OCI-LY1 (cell line): ENCODE measurements at regions not wholly inside any gene's neighbourhood (a gene's known extent, or its start where the extent isn't known, plus 50 kb on each side); places are given as distances from the start of the nearest gene placed in this dataset.

Experiments used
- CTCF ChIP-seq: fragments of 200-600 bp; sonication (generic), shearing (Covaris generic); IDR thresholded peaks from 2 replicates; pipeline ENCODE4 v1.5.1; 2017; ENCODE audit warnings: mild to moderate bottlenecking, antibody characterized with exemption, low read length, moderate library complexity, mixed read lengths
- EZH2 ChIP-seq: fragments of 200-600 bp; sonication (generic), shearing (Covaris generic); IDR thresholded peaks from 2 replicates; pipeline ENCODE4 v1.8.0; 2017; ENCODE audit warnings: borderline replicate concordance, mixed run types, mild to moderate bottlenecking, antibody characterized with exemption, low read length, moderate library complexity, mixed read lengths

GRCh38 chr6:106802139-106802538, 172.4 kb downstream of the CD24 start:
- TF ChIP-seq CTCF (no peak), EZH2 (no peak)
